Ishikawa (cell line): ENCODE measurements at regions not wholly inside any gene's neighbourhood (a gene's known extent, or its start where the extent isn't known, plus 50 kb on each side); places are given as distances from the start of the nearest gene placed in this dataset.

Source experiments
- CEBPB ChIP-seq: IDR thresholded peaks from 2 replicates; pipeline ENCODE4 v1.6.1; 2012
- CREB1 ChIP-seq: IDR thresholded peaks from 2 replicates; pipeline ENCODE4 v1.6.1; 2012; ENCODE audit warnings: low read depth
- EGR1 ChIP-seq: IDR thresholded peaks from 2 replicates; pipeline ENCODE4 v1.6.1; 2012
- EP300 ChIP-seq: IDR thresholded peaks from 2 replicates; pipeline ENCODE4 v1.6.1; 2012; ENCODE audit warnings: borderline replicate concordance
- FOXM1 ChIP-seq: IDR thresholded peaks from 2 replicates; pipeline ENCODE4 v1.6.1; 2012; ENCODE audit warnings: low read depth, borderline replicate concordance
- MAX ChIP-seq: IDR thresholded peaks from 2 replicates; pipeline ENCODE4 v1.6.1; 2012
- NFIC ChIP-seq: IDR thresholded peaks from 2 replicates; pipeline ENCODE4 v1.6.1; 2012
- RAD21 ChIP-seq: IDR thresholded peaks from 2 replicates; pipeline ENCODE4 v1.6.1; 2012; ENCODE audit warnings: low read depth
- REST ChIP-seq: IDR thresholded peaks from 2 replicates; pipeline ENCODE4 v1.6.1; 2012; ENCODE audit warnings: low read depth, mild to moderate bottlenecking
- TAF1 ChIP-seq: IDR thresholded peaks from 2 replicates; pipeline ENCODE4 v1.6.1; 2012; ENCODE audit warnings: low read depth, mild to moderate bottlenecking
- TCF12 ChIP-seq: IDR thresholded peaks from 2 replicates; pipeline ENCODE4 v1.6.1; 2012; ENCODE audit warnings: low read depth
- TEAD4 ChIP-seq: IDR thresholded peaks from 2 replicates; pipeline ENCODE4 v1.6.1; 2012
- USF1 ChIP-seq: IDR thresholded peaks from 2 replicates; pipeline ENCODE4 v1.6.1; 2012
- YY1 ChIP-seq: IDR thresholded peaks from 2 replicates; pipeline ENCODE4 v1.6.1; 2012; ENCODE audit warnings: low read depth
- ZBTB7A ChIP-seq: IDR thresholded peaks from 2 replicates; pipeline ENCODE4 v1.6.1; 2012; ENCODE audit warnings: low read depth

GRCh38 chr12:62192180-62192902, 67.9 kb upstream of the USP15 start:
- TF ChIP-seq EP300 (no peak), REST (no peak), FOXM1 (no peak), ZBTB7A (no peak), TCF12 (no peak), RAD21 (peak; percentile 88), USF1 (no peak), CREB1 (no peak), CEBPB (no peak), MAX (0 out of 2 replicates have a peak, but pooled peaks have one; percentile 13), NFIC (no peak), EGR1 (no peak), YY1 (no peak)

DNA sequence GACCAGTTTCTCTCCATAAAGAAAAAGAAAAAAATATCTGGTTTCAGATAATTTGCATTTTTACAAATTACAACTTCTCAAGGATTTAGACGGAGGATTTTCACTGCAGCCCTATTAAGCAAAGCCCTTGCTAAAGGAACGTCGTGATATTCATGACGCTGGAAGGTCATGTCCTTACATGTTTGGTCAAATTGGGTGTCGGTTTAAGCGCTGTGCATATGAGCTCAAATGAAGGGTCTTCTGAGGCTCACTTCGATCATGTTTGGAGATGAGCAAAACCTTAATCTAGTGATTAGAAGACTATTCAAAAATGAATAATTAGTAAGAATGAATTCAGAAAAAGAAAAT, 67.3 kb upstream of the USP15 start:
- TF ChIP-seq NFIC (no peak), TEAD4 (no peak), REST (no peak), RAD21 (no peak)

GRCh38 chr12:62194031-62194430, 66.2 kb upstream of the USP15 start:
- no peak for TF ChIP-seq CEBPB
- no peak for TF ChIP-seq TAF1
- no peak for TF ChIP-seq EP300
- no peak for TF ChIP-seq YY1

- TF ChIP-seq YY1, result no peak
Measured at GRCh38 chr12:62194616-62195015, 65.6 kb upstream of the USP15 start.

DNA sequence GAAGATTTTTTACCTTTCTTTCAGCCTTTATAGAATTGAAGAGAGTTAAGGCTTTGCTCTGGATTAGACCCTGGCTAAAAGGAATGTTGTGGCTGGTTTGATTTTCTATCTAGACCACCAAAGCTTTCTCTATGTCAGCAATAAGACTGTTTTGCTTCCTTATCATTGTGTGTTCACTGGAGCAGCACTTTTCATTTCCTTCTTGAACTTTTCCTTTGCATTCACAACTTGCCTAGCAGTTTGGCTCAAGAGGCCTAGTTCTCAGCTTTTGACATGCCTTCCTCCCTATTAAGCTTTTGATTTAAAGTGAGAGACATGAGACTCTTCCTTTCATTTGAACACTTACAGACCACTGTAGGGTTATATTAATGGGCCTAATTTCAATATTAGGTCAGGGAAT, 64.1 kb upstream of the USP15 start:
- TF ChIP-seq EGR1 (no peak), CREB1 (no peak), MAX (no peak), FOXM1 (no peak), REST (no peak), RAD21 (no peak), USF1 (no peak), ZBTB7A (no peak), NFIC (no peak), TAF1 (no peak), EP300 (no peak), CEBPB (no peak), TCF12 (no peak), YY1 (no peak), TEAD4 (no peak)
